SHP77 treated with DMSO at 0.1 percent for 48 hours (cell line): ENCODE measurements at regions not wholly inside any gene's neighbourhood (a gene's known extent, or its start where the extent isn't known, plus 50 kb on each side); places are given as distances from the start of the nearest gene placed in this dataset.
"Not testable (repeated sequence)": the region's sequence is repeated elsewhere in the genome, so short reads cannot be mapped to it uniquely, and the experiment has no call there.

Source experiments
- DNase-seq: peaks from one replicate; lab custom pipeline; 2025; lab: John Stamatoyannopoulos, UW

- no peak for DNase-seq
Observed at GRCh38 chr9:15113288-15113687, 193.7 kb downstream of the TTC39B start.

- DNase-seq, result no peak
Observed at GRCh38 chr9:15111071-15111470, 195.9 kb downstream of the TTC39B start.

GRCh38 chr9:15104826-15105420 is 194.7 kb upstream of the FREM1 start:
- peak; percentile 0 for DNase-seq

- DNase-seq, result no peak
Observed at GRCh38 chr9:15103290-15103689, 193.1 kb upstream of the FREM1 start.

- no peak for DNase-seq
Observed at GRCh38 chr9:15101095-15101494, 190.9 kb upstream of the FREM1 start.

- no peak for DNase-seq
Observed at GRCh38 chr9:15100571-15100970, 190.3 kb upstream of the FREM1 start.

- no peak for DNase-seq
Observed at GRCh38 chr9:15096972-15097371, 186.7 kb upstream of the FREM1 start.

GRCh38 chr9:15086778-15087324 is 176.6 kb upstream of the FREM1 start:
- DNase-seq, result no peak

GRCh38 chr9:15086156-15086763 is 176.0 kb upstream of the FREM1 start:
- no peak for DNase-seq

GRCh38 chr9:15081021-15081753 is 171.0 kb upstream of the FREM1 start:
- DNase-seq, result no peak

GRCh38 chr9:15080401-15080800 is 170.2 kb upstream of the FREM1 start:
- no peak for DNase-seq

GRCh38 chr9:15079989-15080388 is 169.8 kb upstream of the FREM1 start:
- no peak for DNase-seq

- DNase-seq, result no peak
Observed at GRCh38 chr9:15077946-15078729, 167.9 kb upstream of the FREM1 start.

GRCh38 chr9:15073620-15074019 is 163.4 kb upstream of the FREM1 start:
- DNase-seq, result no peak

- no peak for DNase-seq
Observed at GRCh38 chr9:15070716-15071115, 160.5 kb upstream of the FREM1 start.

- DNase-seq, result no peak
Observed at GRCh38 chr9:15069106-15069505, 158.9 kb upstream of the FREM1 start.

- no peak for DNase-seq
Observed at GRCh38 chr9:15068261-15068660, 158.0 kb upstream of the FREM1 start.

- DNase-seq, result no peak
Observed at GRCh38 chr9:15059003-15059402, 148.8 kb upstream of the FREM1 start.

GRCh38 chr9:15058236-15058635 is 148.0 kb upstream of the FREM1 start:
- DNase-seq, result no peak

GRCh38 chr9:15055284-15055683 is 145.1 kb upstream of the FREM1 start:
- not testable (repeated sequence) for DNase-seq

- DNase-seq, result no peak
Observed at GRCh38 chr9:15048772-15049171, 138.5 kb upstream of the FREM1 start.

GRCh38 chr9:15047028-15047551 is 136.9 kb upstream of the FREM1 start:
- no peak for DNase-seq
